Esophagus squamous epithelium (tissue), 4 donors: ENCODE measurements at regions not wholly inside any gene's neighbourhood (a gene's known extent, or its start where the extent isn't known, plus 50 kb on each side); places are given as distances from the start of the nearest gene placed in this dataset.

Experiments
- POLR2A ChIP-seq, 4 donors: fragments of 450-650 bp; IDR thresholded peaks; one replicate each; pipeline ENCODE4 v1.6.1; 2017; ENCODE audit warnings: antibody characterized with exemption in 4 of 4, mild to moderate bottlenecking in 4 of 4, moderate library complexity in 3 of 4
- TF ChIP-seq, protein P1 (sequence below), 6 experiments: fragments of 450-650 bp in 4 of 6; fragments of 200-600 bp in 2 of 6; sonication (generic) in 2 of 6; IDR thresholded peaks; one replicate each; pipeline ENCODE4 v1.5.1; 2016 to 2019; ENCODE audit warnings: antibody characterized with exemption in 6 of 6, mild to moderate bottlenecking in 4 of 6, moderate library complexity in 4 of 6

DNA sequence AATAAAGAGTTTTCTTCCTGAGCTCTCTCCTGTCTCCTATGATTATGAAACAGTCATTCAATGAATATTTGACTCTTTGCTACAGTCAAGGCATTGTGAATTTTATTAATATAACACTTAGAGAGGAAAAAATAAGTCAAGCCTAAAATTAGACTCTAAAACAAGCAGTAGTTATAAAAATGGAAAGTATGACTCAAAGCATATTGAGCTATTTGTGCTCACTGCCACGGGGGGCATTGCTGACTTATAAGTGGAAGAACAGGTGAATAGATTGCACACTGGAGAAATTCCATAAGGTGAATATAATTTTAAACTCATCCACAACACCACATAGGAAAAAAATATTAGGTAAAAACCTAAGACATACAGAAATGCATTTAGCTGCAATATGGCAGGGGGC lies 87.7 kb upstream of the CCDC196 start:
- TF ChIP-seq, protein P1, sequence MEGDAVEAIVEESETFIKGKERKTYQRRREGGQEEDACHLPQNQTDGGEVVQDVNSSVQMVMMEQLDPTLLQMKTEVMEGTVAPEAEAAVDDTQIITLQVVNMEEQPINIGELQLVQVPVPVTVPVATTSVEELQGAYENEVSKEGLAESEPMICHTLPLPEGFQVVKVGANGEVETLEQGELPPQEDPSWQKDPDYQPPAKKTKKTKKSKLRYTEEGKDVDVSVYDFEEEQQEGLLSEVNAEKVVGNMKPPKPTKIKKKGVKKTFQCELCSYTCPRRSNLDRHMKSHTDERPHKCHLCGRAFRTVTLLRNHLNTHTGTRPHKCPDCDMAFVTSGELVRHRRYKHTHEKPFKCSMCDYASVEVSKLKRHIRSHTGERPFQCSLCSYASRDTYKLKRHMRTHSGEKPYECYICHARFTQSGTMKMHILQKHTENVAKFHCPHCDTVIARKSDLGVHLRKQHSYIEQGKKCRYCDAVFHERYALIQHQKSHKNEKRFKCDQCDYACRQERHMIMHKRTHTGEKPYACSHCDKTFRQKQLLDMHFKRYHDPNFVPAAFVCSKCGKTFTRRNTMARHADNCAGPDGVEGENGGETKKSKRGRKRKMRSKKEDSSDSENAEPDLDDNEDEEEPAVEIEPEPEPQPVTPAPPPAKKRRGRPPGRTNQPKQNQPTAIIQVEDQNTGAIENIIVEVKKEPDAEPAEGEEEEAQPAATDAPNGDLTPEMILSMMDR (IDR thresholded peaks at IDR 0.05), result no peak
- TF ChIP-seq POLR2A (IDR thresholded peaks at IDR 0.05), result no peak
